Nephron progenitor cell (in vitro differentiated cells): ENCODE measurements at regions not wholly inside any gene's neighbourhood (a gene's known extent, or its start where the extent isn't known, plus 50 kb on each side); places are given as distances from the start of the nearest gene placed in this dataset.

ENCODE experiments used
- DNase-seq: peaks from one replicate; pipeline ENCODE4 v3.0.0; 2021
- H3K27ac Mint-ChIP-seq: 2 replicates; pipeline ENCODE4 v1.8.0; 2021; ENCODE audit warnings: mild to moderate bottlenecking, moderate library complexity, mixed read lengths
- H3K27me3 Mint-ChIP-seq: 2 replicates; pipeline ENCODE4 v1.8.0; 2021; ENCODE audit warnings: mild to moderate bottlenecking, low read depth, mixed read lengths; ENCODE audit not compliant: poor library complexity
- H3K36me3 Mint-ChIP-seq: 2 replicates; pipeline ENCODE4 v1.8.0; 2021; ENCODE audit warnings: low read depth, mixed read lengths
- H3K4me1 Mint-ChIP-seq: 2 replicates; pipeline ENCODE4 v1.8.0; 2021; ENCODE audit warnings: mixed read lengths
- H3K4me3 Mint-ChIP-seq: 2 replicates; pipeline ENCODE4 v1.8.0; 2021; ENCODE audit warnings: mild to moderate bottlenecking, moderate library complexity, mixed read lengths
- H3K9me3 Mint-ChIP-seq: 2 replicates; pipeline ENCODE4 v1.8.0; 2021; ENCODE audit warnings: mild to moderate bottlenecking, moderate library complexity, mixed read lengths
- TF ChIP-seq, protein P1 (sequence below): fragments of 200-600 bp; sonication (generic); IDR thresholded peaks from 2 replicates; pipeline ENCODE4 v1.5.0; 2021; ENCODE audit warnings: antibody characterized with exemption

- no peak for DNase-seq
- TF ChIP-seq, protein P1, sequence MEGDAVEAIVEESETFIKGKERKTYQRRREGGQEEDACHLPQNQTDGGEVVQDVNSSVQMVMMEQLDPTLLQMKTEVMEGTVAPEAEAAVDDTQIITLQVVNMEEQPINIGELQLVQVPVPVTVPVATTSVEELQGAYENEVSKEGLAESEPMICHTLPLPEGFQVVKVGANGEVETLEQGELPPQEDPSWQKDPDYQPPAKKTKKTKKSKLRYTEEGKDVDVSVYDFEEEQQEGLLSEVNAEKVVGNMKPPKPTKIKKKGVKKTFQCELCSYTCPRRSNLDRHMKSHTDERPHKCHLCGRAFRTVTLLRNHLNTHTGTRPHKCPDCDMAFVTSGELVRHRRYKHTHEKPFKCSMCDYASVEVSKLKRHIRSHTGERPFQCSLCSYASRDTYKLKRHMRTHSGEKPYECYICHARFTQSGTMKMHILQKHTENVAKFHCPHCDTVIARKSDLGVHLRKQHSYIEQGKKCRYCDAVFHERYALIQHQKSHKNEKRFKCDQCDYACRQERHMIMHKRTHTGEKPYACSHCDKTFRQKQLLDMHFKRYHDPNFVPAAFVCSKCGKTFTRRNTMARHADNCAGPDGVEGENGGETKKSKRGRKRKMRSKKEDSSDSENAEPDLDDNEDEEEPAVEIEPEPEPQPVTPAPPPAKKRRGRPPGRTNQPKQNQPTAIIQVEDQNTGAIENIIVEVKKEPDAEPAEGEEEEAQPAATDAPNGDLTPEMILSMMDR, result no peak
- peaks cover 21% of the 10 kb centered on the region for H3K36me3 Mint-ChIP-seq
- H3K27ac Mint-ChIP-seq, result peak overlapping the region; percentile 98
- peaks cover 25% of the 10 kb centered on the region for H3K9me3 Mint-ChIP-seq
- no peak overlapping the region for H3K4me3 Mint-ChIP-seq
- H3K27me3 Mint-ChIP-seq, result peaks cover 4% of the 10 kb centered on the region
- peaks cover 71% of the 10 kb centered on the region for H3K4me1 Mint-ChIP-seq
Measured at GRCh38 chr10:15455456-15455855, 84.4 kb upstream of the FAM171A1 start.

DNA sequence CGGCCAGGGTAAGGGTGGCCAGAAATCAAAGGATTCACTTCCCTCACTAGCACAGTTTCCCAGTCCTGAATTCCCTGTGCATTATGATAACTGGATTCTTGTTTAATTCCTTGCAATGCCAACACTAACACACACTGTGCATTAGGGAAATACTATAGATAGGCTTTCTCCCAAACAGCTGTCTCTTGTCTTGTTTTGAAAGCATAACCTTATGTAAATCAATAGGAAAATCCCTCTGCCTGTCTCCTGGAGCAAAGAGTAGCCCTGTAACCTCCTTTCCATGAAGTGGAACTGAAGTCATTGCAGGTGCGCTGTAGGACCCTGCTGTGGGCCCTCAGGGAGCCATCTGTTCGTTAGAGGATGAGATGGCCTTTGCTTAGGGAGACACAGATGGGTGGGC, 82.8 kb upstream of the FAM171A1 start:
- Mint-ChIP-seq H3K4me3 (no peak overlapping the region), H3K4me1 (peaks cover 77% of the 10 kb centered on the region), H3K36me3 (peaks cover 15% of the 10 kb centered on the region), H3K27ac (peak overlapping the region; percentile 98), H3K27me3 (peaks cover 4% of the 10 kb centered on the region), H3K9me3 (peaks cover 18% of the 10 kb centered on the region)
- no peak for DNase-seq
- TF ChIP-seq, protein P1, result no peak

- Mint-ChIP-seq H3K4me1 (peaks cover 76% of the 10 kb centered on the region), H3K9me3 (peaks cover 19% of the 10 kb centered on the region), H3K36me3 (peaks cover 16% of the 10 kb centered on the region), H3K4me3 (no peak overlapping the region), H3K27me3 (peaks cover 4% of the 10 kb centered on the region), H3K27ac (peak overlapping the region; percentile 98)
- TF ChIP-seq, protein P1, result no peak
- no peak for DNase-seq
Measured at GRCh38 chr10:15453457-15453856, 82.4 kb upstream of the FAM171A1 start.

DNA sequence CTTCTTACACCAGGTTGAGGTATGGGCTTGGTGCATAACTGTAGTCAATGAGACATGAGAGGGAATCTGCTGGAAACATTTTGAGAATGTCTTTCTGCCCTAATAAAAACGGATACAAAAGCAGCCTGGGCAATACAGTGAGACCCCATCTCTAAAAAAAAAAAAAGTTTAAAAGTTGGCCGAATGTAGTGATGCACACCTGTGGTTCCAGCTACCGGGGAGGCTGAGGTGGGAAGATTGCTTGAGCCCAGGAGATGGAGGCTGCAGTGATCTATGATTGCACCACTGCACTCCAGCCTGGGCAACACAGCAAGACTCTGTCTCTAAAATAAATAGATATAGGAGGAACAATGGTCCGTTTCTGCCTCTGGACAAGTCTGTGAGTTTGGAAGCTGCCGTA, 81.5 kb upstream of the FAM171A1 start:
- DNase-seq, result no peak
- peaks cover 22% of the 10 kb centered on the region for H3K36me3 Mint-ChIP-seq
- H3K4me1 Mint-ChIP-seq, result peaks cover 84% of the 10 kb centered on the region
- peak overlapping the region; percentile 98 for H3K27ac Mint-ChIP-seq
- peaks cover 19% of the 10 kb centered on the region for H3K9me3 Mint-ChIP-seq
- H3K4me3 Mint-ChIP-seq, result no peak overlapping the region
- TF ChIP-seq, protein P1, result no peak
- H3K27me3 Mint-ChIP-seq, result peaks cover 2% of the 10 kb centered on the region

GRCh38 chr10:15451137-15452094, 80.3 kb upstream of the FAM171A1 start:
- TF ChIP-seq, protein P1, result no peak
- H3K36me3 Mint-ChIP-seq, result peaks cover 13% of the 10 kb centered on the region

More at GRCh38 chr10:15451137-15452094, 80.3 kb upstream of the FAM171A1 start:
- Mint-ChIP-seq H3K9me3 (peaks cover 9% of the 10 kb centered on the region), H3K27ac (peak overlapping the region; percentile 98), H3K4me3 (peak overlapping the region; percentile 19), H3K27me3 (no peaks in the 10 kb centered on the region), H3K4me1 (peaks cover 83% of the 10 kb centered on the region)
- DNase-seq, result no peak
